SK-MEL-5 (cell line): ENCODE measurements at regions not wholly inside any gene's neighbourhood (a gene's known extent, or its start where the extent isn't known, plus 50 kb on each side); places are given as distances from the start of the nearest gene placed in this dataset.

ENCODE experiments used
- DNase-seq: peaks from one replicate; pipeline ENCODE4 v3.0.0-alpha.2; 2016; ENCODE audit warnings: low read depth, low spot score
- in situ Hi-C: cut with HindIII; loops from 2 replicates; pipeline ENCODE4 v1.10.0; 2016; ENCODE audit warnings: low sequenced_read_pairs, high pct_unique_total_duplicates, low pct_unique_long_range_greater_than_20kb

DNA sequence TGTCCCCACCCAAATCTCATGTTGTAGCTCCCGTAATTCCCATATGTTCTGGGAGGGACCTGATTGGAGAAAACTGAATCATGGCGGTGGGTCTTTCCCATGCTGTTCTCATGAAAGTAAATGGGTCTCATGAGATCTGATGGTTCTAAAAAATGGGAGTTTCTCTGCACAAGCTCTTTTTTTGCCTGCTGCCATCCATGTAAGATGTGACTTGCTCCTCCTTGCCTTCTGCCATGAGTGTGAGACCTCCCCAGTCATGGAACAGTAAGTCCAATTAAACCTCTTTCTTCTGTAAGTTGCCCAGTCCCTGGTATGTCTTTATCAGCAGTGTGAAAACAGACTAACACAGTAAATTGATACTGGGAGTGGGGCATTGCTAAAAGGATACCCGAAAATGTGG lies 1218.4 kb upstream of the CITED2 start:
- no peak for DNase-seq
- in situ Hi-C loops, result no loop called here

DNA sequence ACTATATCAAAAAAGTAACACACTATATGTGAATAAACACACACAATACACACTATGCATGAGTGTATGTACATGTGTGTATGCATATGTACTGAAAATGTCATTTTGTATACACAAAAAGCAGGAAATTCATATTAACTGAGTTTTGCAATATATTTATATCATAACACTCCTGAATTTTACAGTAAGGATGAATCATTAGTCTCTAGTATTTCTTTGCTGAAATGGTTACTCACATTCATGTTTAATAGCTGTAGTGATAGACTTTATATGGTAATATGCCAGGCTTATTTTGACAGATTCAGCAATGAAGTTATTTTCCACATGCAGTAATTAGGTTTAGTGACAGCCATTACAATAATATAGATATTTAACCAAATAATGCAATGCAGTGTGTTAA lies 1216.2 kb upstream of the CITED2 start:
- no peak for DNase-seq
- in situ Hi-C loops, result no loop called here

DNA sequence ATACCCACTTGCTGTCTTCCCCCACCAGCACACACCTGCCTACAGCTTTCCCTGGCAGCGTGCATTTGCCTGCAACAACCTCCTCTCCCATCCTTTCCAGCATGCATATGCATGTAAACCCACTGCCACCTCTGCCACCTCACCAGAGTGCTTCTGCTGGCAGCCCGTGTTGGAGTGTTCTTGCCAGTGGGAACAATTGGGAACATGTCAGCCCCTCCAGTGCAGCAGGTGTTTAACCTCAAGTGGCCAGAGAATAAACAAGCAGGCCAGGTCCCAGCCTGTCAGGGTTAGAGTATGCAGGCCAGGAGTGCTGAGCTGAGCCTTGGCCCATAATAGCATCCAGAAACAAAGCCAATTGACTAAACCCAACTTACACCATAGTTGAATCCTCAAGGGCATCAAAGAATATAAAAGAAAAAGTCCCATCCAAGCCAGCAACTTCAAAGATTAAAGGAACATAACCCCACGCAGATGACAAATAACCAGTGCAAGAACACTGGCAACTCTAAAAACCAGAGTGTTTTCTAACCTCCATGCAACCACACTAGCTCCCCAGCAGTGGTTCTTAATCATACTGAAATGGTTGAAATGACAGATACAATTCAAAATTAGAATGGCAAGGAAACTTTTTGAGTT lies 1212.1 kb upstream of the CITED2 start:
- in situ Hi-C loops, result no loop called here
- no peak for DNase-seq

DNA sequence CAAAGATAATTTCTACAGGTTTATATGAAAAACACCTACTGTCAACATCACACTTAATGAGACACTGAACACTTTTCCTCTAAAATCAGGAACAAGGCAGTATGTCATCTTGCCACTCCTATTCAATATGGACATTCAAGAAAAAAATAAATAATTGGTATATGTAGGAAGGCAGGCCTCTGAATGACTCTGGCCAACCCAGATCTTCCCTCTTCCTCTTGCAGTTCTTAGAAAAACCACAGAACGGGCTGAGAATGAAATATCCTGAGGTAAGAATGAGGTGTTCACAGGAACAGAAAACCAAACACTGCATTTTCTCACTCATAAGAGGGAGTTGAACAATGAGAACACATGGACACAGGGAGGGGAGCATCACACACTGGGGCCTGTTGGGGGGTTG lies 1207.2 kb upstream of the CITED2 start:
- in situ Hi-C loops, result no loop called here
- DNase-seq, result no peak

DNA sequence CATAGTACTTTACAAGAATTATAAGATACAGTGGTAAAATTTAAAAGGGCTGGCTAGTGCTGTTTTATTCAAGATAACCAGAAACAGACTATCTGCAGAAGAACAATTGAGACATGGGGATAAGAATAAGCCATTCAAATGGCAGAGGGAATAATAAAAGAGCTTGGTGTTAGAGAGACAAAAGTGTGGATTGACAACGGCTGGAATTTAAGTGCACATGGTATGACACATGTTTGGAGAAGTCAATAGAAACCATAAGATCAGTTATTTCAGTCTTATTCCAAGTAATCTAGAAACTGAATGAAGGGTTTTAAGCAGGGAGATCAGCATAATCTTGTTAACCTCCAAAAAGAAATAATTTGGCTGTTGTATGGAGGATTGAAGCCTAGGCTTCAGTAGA lies 1205.5 kb upstream of the CITED2 start:
- peak; percentile 47 for DNase-seq
- in situ Hi-C loops, result no loop called here

DNA sequence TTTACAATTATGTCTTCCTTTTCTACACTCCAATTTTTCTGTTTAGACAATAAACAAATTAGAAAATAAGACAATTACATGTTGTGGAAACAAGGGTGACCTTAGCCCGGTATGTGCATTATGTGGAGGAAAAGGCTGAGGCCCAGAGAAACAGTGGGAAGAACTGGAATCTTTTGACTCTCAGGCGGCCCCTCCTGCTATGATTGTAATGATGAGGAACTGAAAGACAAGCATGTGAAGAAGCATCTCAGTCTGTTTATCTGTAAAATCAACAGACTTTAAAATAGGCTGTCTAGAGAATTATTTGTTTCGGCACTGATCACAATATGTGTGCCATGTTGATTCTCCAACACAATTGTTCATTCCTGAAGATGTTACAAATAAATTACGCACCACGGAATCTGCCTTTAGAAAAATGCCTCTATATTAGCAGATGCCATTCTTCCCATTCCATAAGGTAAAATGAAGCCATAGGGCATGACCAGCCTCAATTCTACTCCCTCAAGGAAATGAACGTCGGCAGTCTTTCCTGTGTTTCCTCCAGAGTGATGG lies 1201.6 kb upstream of the CITED2 start:
- DNase-seq, result no peak
- in situ Hi-C loops, result no loop called here

DNA sequence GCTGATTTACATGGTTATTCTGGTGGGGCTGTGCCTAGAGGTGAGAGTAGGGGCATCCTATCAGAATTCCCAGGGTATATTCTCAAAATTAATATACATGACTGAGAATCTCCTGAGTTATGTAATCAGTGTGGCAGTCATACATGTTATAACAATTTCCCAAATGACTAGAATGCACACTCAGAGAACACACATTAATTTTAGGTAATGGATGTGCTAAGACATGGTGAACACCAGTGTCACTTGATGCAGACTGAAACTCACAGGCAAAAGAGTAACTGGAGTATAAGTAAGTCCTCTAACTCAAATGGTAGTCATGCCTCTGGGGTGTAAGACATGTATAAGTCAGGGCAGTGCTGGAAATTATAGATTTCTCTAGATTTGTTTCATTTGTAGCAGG lies 1198.4 kb upstream of the CITED2 start:
- in situ Hi-C loops, result no loop called here
- DNase-seq, result no peak

DNA sequence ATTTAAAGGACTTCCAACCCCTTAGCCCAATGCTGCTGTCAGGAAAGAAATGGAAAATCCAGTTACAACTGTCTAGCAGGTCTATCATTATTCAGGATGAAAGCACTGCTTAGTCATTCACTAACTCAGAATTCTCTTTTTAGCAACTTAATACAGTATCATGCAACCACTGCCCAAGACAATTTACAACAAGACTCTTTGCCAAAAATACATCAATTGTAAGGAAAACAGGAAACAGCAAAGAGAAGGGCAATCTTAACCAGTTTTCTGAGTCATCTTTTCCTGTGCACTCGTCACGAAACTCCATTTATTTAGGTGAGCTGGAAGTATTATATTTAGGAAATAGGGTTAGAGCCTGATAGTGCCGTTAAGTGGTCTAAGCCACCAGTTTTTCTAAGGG lies 1197.7 kb upstream of the CITED2 start:
- no peak for DNase-seq
- in situ Hi-C loops, result no loop called here

DNA sequence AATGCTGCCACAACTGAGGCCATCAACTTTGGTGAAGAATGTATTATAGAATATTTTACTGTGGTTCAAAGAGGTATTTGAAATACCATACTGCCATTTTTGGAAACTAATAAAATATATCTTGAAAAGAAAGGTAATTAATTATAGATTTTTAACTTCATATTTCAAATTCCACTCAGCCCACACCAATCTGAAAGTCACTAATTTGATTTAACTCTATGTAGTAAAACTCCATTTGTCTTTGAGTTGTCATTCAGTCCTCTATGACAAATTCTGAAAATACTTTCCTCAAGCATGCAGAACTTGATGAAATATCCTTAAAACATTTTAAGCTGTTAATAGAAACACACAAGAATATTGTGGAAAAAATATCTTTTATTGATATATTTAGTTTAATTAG lies 1196.7 kb upstream of the CITED2 start:
- in situ Hi-C loops, result no loop called here

DNA sequence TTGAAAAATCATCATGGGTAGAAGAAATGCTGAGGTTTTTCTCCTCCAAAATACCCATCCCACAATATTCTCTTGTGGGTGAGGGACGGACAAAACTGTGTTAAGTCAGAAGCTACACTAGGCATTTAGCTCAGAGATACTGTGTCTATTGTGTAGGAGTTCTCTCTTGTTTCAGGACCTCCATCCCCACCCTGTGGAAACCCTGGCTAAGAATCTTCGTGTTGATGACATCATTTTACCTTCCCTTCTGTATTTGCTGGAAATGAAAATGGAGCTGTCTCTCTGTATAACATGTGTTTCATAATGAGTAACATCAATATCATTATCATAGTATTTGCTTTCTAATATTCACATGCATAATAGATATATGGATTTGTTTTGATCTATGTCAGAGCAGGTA lies 1193.0 kb upstream of the CITED2 start:
- peak; percentile 9 for DNase-seq
- in situ Hi-C loops, result no loop called here

More for the DNA sequence above, 1196.7 kb upstream of the CITED2 start:
- no peak for DNase-seq

DNA sequence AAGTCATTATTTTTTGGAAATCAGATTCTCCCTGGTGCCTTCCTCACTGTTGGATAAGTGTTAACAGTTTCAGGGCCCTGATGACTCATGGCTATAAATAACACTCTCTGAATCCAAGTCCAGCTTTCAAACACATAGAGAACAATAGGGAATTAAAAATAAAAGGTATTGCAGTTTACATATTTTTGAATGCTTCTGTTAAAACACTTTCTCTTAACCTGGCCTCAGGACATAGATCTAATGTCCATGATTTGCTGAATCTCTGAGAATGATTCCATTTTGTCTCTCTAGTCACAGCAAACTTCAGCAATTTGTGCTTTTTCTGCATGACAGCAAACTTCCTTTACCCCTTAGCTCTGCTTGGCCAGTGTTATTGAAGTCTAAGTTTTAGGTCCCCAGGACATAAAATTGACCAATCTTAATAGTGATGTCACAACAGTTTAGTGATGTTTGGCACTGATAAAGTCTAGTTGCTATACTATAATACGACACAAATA lies 1192.4 kb upstream of the CITED2 start:
- no peak for DNase-seq
- in situ Hi-C loops, result no loop called here

DNA sequence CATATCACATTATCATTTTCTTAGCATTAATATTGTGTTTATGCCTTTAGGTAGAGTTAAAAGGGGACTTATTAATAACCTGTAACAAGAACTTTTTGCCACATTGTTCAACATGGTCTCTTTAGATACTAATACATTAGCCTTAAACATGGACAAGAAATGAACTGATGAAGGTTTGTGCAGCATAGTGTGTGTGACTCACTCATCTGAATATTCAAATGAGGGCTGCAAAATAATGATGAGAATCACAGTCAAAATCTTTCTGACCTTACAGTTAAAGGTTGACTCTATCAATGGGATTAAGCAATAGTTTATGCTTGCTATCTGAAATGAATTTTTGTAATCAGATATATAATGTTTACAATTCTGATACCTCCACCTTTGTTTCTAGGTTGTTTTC lies 1189.3 kb upstream of the CITED2 start:
- no peak for DNase-seq
- in situ Hi-C loops, result no loop called here

DNA sequence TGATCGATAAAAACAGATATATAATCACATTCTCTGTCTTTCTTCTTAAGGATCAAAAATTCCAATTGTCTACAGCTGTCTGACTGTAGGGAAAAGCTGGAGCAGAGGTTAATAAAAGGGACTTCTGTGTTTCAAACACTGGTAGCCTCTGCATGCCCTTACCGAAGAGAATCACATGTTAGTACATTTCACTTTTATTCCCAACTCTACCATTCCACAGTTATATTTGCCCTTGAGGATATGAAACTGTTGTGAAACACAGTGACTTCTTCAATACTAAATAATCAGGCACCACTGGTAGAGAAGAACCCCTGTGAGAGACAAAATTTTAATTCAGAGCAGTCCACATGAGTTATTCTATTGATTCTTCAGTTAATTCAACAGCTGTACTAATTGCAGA lies 1187.3 kb upstream of the CITED2 start:
- peak; percentile 88 for DNase-seq
- in situ Hi-C loops, result no loop called here

DNA sequence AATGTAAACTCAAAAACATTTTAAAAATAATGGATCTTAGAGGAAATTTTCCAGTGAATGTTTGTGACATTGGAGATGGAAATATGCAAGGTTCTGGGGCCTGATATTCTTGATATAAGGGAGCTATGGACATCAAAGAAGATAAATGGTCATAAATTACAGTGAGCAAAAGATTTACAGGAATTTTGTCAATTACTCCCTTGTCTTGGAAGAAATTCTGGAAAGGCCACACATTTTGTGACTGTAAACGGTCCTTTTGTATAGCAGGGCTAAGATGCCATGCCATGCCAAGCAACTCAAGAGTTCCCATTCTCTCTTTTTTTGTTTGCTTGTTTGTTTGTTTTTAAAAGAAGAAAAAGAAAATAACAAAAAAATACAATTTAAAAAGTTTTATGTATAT lies 1186.2 kb upstream of the CITED2 start:
- peak; percentile 89 for DNase-seq
- in situ Hi-C loops, result no loop called here

DNA sequence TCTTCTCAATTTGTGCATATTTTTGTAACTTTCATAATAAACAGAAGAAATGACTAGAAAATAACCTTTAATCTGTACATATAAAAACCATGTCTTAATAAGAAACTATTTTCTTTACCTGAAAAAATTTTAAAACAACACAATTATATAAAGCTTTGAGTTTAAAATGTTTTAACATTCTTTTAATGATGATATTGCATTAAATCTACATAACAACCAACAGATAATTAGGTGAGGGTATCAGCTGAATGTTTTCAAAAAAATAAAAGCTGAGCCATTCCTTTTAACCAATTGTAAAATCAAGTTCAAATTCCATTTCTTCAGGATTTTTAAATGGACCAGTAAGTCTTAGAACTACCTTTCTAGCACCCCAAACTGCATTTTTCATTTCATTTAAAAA lies 1185.0 kb upstream of the CITED2 start:
- in situ Hi-C loops, result no loop called here
- no peak for DNase-seq

DNA sequence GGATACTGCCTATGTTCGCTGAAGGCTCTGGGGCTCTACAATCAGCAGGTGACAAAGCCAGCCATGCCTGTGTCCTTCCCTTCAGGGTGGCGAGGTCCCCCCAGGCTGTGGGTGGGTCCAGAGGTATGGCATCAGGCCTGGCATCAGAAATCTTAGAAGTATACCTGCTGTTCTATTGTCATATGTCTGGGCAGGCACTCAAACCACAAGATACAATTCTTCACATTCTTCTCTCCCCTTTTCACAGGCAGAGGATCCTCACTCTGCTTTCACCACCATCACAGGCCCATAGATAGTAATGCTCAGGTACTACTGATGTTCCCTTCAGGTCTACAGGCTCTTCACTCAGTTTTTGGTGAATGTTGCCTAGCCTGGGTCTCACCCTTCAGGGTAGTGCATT lies 1180.0 kb upstream of the CITED2 start:
- no peak for DNase-seq
- in situ Hi-C loops, result no loop called here

DNA sequence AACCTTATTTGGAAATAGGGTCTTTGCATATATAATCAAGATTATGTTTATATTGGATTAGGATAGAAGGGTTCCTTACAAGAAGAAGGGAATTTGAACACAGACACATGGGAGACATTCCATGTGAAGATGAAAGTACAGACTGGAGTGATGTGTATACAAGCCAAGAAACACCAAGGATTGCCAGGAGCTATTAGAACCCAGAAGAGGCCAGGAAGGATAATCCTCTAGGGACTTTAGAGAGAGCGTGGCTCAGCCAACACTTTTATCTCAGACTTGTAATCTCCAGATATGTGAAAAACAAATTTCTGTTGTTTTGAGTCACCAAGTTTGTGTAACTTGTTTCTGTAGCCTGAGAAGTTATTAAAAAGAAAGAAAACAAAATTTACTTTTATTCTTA lies 1173.9 kb upstream of the CITED2 start:
- in situ Hi-C loops, result no loop called here
- no peak for DNase-seq

DNA sequence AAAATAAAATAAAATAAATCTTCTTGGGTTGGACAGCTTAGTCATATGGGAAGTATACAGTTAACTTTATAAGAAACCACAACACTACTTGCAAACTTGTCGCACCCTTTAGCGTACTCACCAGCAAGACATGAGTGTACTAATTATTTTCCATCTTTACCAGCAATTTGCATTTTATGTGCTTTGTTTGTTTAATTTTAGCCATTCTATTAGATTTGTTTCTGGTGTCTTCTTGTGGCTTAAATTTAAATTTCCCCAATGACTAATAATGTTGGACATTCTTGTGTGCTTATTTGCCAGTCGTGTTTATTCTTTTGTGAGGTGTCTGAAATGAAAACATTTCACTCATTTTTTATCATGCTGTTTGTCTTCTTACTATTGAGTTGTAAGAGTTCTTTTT lies 1172.2 kb upstream of the CITED2 start:
- no peak for DNase-seq
- in situ Hi-C loops, result no loop called here

DNA sequence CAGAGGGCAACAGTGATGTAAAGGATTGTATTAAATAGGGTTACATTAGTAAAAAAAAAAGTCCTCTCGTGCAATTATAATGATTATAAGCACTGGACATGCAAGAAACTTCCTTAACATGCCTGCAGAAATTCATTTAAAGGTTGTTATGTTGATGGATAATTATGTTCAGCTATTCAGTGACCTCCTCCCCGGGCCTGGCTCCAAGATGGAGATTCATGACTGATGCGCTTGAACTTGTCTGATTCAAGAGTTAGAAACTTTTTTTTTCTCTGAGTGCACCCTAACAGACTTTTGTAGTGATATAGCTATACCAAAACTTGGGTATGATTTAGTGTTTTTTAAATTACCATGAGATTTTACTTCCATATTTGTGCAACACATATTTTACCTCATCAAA lies 1170.0 kb upstream of the CITED2 start:
- in situ Hi-C loops, result no loop called here
- no peak for DNase-seq

DNA sequence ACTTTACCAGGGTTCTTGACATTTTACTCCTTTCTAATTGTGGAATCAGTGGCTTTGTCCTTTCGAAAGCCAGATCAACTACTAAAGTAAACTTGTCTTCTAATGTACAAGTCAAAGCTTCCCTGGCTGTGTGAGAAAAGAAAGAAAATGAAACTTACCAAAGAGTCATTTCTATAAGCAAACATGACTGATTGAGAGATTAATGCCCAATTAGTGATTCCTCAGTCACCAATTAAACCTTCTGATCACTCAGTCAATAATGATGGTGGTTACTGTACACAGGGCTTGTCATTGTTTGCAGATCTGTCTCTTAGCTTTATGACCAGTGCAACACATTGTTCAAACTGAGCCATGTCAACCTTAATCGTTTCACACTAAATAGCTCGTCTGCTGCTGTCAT lies 1168.4 kb upstream of the CITED2 start:
- in situ Hi-C loops, result no loop called here

More for the DNA sequence above, 1168.4 kb upstream of the CITED2 start:
- DNase-seq, result no peak
